Medulla oblongata (tissue), 1 donor: ENCODE measurements at regions not wholly inside any gene's neighbourhood (a gene's known extent, or its start where the extent isn't known, plus 50 kb on each side); places are given as distances from the start of the nearest gene placed in this dataset.
"Not testable (repeated sequence)": the region's sequence is repeated elsewhere in the genome, so short reads cannot be mapped to it uniquely, and the experiment has no call there.

Experiments
- DNase-seq: peaks from one replicate; pipeline ENCODE4 v3.0.0-alpha.2; 2015; ENCODE audit errors: extremely low spot score

DNA sequence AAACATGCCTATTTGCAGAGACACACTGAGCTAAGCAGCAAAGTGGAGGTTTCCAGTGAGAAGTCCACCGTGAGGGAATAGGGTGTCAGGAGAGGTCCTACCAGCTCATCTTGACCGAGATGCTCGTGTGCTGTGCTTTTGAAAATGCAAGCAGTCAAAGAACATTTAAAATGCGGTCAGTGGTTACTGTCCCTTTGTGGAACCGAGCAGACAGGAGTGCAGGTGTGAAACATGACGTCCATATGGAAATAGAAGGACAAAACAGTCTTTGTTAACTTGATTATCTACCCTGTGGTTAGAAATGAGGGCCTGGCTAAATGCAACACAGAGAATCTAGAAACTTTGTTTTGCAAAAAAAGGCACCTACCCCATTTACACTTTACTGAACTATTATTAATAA is 473.3 kb downstream of the SPATA31A6 start:
- not testable (repeated sequence) for DNase-seq

DNA sequence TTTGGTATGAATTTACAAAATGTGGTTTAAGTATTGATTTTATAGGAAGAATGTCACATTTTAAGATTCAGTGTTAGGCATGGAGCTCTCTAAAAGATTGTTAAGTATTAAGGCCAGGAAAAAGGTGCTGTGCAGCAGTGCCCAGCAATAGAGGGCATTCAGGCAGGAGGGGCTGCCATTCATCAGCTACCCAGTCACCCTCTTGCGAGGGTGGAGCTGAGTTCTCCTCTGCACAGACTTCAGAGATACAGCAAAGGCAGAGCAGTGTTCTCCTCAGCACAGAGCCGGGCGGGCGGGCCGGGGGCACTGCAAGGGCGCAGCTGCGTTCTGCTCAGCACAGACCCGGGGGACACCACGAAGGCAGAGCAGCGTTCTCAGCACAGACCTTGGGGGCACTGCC is 474.0 kb downstream of the SPATA31A6 start:
- DNase-seq: not testable (repeated sequence)

DNA sequence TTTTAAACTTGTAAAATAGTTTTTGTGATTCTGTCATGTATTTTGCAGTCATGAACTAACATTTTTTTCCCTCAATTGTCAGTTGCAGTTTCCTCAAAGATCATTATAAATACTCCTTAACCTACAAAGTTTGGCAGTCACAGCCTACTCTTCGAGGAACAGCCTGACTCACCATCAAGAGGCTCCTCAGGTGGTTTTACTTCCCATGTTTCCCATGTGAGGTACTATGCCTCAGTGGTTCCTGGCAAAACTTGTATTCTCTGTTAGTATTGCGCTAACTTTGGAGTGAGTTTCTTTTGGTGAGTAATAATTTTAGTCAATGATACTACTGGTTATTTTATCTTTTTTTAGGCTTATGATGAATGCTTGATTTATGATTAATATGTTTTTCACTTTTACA is 513.7 kb downstream of the SPATA31A6 start:
- not testable (repeated sequence) for DNase-seq

DNA sequence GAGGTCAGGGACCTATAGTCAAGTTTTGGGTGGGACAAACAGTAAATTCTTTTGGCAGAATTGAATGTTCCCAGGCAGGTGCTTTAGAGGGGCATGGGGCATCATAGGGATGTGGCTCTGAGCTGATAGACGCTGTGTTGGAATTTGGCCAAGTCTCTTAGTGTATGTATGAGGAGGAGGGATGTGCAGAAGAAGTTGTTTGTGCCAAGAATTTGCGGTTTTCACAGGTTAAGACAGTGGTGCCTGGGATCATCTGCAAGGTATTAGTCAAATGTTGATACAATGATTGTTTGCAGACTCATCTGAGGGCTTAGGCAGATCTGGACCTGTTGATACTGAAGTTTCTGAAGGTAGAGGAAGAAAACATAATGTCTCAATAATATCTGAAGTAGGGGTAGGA is 519.4 kb downstream of the SPATA31A6 start:
- not testable (repeated sequence) for DNase-seq

DNA sequence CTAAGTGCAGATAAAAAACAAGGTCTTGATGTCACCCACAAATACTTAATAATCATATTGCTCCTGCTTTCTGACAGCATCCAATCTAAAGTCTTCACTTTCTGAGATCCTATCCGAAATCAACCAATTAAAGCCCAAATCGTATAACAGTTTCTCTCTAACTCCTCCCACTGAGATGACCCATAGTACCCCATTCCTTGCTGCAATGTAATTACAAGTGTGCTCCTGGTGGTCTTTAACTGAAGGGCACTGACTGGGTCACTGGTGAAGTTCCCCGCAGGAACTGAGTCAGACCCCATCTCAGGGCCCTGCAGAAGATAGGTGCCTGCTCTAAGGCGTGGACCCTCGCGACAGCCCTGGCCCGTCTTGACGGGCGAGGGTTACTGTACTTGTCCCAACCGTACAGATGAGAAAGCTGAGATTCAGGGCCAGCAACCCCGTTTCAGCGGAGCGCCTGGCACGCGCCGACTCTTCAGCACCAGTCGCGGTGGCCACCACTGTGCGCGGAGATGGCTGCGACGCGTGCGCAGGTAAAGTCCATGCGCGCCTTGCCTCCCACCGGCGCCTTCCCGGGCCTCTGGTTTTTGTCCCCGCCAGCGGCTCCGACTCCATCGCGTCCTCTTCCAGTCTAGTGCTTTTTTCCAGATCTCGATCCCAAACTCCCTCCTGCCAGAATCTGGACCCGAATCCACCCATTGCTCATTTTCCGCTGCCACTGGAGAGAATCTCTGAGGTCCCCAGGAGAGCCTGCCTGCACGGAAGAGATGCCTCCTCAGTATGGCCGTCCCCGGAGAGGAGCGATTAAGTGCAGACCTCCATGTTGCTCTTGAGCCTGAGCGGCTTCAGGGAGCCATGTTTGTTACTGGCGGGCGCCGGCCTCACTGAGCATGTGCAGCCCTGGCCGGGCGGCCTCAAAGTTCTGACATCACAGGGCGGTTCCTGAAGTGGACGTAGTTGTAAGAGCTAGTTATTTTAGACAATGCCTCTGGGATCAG is 541.7 kb downstream of the SPATA31A6 start:
- DNase-seq: not testable (repeated sequence)

DNA sequence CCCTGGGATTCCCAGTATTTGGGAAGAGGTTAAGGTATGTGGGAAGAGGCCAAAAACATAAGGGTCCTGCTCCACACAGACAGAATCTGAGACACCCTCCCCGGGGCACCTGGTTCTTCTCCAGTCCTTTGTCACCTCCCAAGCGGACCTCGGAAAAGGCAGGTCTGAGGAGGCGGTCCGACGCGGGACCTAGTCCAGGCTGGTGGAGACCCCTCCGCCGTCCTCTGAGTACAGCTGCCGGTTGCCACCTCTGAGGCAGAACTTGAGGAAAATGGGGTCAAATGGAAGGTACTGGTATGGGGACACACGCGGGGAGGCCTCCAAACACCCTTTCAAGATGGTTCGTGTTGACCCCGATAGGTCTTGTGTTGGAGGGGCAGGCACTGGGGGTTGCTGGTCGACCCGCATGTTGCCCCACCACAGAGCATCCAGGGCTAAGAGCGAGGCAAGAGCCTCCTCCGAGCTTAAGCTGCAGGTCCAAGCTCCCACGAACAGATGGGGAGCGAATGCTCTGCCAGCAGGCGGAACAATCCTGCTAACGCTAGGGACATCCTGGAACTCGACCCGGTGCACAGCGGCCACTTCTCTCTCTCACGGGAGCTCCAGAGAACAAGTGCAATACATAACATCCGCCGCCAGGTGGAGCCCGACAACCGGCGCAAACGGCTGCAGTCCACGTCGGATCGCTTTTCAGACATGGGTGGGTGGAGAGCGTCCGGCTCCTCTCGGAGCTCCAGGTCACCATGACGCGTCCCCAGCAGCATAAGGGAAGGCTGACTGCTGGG is 559.8 kb downstream of the SPATA31A6 start:
- peak; percentile 78 for DNase-seq

DNA sequence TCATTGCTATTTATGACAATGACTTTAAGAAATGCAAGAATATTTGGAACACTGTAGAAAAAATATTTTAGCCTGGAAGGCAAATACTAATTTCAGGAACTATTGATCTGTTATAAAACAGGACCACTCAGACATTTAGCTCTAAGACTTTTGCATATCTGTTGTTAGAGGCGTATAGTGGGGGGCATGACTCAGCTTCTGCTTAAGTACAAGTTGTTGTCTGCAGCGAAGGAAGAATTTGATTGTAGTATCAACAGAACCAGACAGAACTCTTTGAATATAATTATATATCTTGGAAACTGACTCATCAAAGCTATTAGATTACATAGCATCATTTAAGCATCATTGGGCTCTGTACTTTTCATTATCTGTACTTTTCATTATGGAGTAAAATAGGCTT is 573.8 kb downstream of the SPATA31A6 start:
- DNase-seq: not testable (repeated sequence)

DNA sequence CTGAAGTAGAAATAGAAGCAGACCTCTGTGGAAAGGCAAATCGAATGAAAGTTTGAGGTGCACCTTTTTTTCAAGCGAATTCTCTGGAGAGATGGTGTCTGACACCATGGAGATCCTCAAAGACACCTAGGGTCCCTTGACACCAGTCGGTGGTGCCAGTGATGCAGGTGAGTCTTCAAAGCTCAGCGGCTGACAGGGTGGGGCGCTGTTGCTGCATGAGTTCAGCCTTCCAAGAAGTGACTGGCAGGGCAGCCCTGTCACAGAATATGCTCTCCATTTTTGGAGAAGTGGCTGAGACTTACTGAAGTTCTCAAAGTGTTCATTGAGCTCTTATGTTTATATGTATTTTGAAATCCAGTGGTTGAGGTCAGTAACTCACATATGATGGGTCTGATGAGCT is 575.9 kb downstream of the SPATA31A6 start:
- DNase-seq: not testable (repeated sequence)

DNA sequence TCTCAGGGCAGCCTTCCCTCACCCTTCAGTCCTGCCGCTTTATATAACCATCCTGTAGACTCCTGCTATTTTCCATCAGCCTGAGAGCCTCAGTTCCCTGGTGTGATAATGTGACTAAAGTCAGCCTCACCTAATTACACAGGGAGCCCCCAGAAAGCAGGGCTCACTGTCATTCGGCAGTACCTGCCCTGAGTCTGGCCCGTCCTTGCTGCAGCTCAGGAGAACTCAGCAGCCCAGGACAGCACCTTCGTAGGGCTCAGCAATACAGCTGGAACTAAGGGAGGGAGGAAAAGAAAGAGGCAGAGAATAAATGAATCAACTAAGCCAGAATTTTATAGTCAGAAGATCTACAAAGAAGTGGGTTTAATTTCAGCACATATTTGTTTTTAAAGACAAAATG is 598.7 kb downstream of the SPATA31A6 start:
- DNase-seq: not testable (repeated sequence)

DNA sequence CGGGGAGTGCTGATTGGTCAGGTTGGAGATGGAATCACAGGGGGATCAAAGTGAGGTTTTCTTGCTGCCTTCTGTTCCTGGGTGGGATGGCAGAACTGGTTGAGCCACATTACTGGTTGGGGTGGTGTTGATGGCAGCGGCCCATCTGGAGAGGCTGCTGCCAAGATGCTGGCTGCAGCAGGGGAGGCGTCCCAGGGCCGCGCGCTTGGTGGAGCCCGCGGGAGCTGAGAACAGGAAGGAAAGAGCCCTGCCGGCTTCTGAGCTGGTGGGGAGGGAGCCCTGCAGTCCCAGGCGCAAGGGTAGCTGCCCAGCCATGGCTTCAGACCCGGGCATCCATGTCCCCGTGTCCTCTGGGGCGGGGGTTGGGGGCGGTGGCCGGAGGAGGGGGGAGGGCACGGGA is 609.3 kb downstream of the SPATA31A6 start:
- not testable (repeated sequence) for DNase-seq

DNA sequence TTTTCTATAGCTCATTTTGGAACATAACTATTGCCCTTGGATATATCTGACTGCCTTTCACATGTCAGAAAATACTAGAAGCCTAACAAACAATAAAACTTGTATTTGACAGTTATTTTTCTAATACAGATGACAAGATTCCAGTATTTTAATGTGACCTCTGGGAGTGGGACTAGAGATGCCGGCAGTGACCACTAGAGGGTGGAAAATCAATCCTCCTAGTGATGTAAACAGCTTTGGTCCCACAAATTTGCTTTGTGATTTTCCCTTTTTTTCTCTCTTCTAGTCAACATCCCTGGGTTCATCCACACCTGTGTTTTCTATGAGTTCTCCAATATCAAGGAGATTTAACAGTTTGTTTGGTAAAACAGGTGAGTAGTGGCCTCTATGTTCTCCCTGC is 615.1 kb downstream of the SPATA31A6 start:
- not testable (repeated sequence) for DNase-seq

DNA sequence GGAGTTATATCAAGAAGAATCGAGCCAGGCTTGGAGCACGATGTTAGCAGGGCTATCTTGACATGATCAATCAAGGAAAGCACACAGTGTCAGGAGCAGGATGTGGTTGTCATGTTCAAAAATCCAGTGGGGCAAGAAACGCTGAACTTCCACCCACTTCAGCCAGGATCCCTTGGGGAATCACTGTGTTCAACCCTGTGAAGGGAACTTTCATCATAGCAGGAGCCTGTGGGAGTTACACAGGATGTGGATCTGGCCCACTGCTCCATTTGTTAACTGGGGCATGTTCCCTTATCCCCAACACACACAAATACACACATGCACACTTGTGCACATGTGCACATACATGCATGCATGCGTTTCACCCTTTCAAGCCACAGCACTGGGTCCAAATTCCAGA is 619.3 kb downstream of the SPATA31A6 start:
- DNase-seq: not testable (repeated sequence)

DNA sequence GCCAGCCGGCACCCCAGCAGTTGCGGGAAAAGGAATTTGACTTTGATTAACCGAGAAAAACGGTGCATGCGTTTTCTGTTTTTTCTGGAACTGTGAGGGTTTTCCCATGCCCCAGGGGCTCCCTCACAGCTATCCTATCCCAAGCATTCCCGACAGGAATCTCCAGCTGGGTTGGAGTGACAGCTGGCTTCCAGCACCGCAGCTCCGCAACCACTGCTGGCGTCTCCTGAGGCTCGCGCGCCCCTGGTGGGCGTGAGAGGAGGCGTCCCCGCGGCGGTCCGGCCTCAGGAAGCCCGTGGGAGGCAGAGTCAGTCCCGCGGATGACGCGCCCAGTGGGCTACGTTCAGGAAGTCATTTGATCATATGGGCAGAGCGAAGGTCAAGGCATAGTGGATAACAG is 623.2 kb downstream of the SPATA31A6 start:
- DNase-seq: not testable (repeated sequence)

DNA sequence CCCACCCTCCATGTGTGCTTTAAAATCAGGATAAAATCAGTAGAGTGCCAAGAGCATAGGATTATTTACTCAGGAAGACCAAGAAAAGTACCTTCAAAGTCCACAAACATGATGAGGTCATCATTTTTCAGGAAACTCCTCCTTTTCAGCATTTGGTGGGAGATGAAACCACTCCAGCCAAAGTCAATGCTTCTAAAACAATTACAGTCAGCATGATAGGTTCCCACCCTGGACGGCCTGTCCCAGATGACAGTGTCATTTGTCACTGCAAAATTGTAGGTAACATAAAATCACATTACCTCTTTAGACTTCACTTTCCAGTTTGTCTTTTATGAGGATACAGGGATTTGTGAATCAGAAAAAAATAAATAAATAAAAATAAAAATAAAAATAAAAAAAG is 638.0 kb downstream of the SPATA31A6 start:
- DNase-seq: not testable (repeated sequence)

DNA sequence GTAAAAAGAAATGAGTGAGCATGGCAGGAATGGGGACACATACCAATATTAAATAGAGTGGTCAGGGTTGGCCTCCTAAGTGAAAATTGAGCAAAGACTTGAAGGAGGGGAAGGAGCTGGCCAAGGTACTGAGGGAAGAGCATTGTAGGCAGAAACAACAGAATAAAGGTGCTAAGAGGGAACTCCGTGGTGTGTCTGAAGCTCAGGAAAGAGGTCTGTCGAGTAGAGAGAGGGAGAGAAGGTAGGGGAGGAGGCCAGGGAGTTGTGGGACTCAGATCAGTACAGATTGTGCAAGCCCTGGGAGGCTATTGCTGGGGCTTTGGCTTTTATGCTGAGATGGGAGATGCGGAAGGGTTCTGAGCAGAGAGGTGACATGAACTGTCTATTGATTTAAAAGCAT is 664.7 kb downstream of the SPATA31A6 start:
- not testable (repeated sequence) for DNase-seq

DNA sequence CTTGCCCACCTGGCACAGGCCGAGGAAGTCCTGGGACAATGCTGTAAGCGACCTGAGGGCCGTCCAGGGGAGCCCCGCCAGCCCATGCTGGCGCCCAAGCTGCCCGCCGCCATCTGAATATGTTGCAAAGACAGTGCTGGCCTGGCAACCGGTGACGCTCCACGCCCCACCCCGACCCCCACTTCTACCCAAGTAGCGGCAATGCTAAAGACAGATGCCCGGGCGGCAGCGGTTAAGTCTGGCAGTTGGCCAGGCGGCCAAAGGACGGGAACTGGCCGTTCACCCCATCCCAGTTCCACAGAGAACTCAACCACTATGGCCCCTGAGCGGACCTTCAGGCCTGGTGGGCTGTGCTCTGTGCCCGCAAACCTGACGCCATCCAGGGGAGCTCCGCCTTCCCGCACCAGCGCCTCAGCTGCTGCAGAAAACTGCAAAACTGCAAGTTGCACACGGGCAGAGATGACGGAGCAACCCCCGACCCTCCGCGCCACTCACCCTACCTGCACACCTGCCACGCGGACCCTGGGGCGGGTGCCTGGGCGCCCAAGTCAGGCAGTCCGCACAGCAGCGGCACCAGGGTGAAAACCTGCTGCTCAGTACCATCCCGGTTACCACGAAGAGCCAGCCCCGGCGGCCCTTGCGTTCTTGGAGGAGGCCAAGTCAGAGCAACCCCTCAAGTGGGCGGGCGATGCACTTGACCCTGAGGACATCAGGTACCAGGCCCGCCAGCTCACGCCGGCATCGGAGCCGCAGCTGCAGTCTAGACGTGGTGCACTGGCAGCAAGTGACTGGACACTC is 667.6 kb downstream of the SPATA31A6 start:
- DNase-seq: not testable (repeated sequence)

DNA sequence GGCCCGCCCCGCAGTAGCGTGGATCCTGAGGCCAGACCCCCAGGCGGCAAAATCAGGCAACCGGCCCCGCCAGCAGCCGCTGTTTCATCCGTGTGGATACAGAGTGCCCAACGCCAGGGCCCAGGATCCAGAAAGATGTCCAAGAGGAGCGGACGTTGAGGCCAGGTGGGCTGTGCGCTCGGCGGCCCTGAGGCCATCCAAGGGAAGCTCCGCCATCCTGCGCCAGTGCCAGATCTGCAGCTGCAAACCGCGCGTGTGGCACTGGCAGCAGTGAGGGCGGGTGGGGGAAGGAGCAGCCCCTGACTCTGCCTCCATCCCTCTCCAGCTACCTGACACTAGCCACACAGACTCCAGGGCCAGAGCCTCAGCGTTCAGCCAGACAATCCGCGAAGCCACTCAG is 668.2 kb downstream of the SPATA31A6 start:
- DNase-seq: not testable (repeated sequence)

DNA sequence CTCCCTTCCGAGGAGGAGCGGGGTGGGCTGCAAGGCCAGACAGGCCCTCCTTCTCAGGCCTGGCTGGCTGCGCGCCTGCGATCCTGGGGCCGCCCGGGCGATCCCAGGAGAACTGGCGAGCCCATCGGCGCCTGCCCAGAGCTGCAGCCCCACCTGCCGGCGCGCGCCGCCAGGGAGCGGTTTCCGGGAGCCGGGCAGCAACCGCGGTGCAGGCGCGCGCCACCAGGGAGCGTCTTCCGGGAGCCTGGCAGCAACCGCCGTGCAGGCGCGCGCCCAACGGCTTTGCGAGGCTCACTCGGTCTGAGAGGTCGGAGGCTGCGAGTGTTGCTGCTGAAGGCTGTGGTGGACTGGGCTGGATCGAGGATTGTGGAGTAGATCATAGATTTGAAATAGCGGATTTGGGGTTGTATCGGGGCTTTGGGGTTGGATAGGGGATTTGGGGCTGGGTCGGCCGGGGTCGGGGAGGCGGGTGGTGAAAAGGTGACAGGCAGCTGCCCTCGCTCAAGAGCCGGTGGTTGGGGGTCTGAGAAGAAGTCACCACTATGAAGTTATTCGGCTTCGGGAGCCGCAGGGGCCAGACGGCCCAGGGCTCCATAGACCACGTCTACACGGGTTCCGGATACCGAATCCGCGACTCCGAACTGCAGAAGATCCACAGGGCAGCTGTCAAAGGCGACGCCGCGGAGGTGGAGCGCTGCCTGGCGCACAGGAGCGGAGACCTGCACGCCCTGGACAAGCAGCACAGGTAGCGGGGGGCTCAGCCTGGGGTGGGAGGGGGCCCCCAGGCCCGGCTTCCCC is 668.9 kb downstream of the SPATA31A6 start:
- DNase-seq: peak; percentile 7

DNA sequence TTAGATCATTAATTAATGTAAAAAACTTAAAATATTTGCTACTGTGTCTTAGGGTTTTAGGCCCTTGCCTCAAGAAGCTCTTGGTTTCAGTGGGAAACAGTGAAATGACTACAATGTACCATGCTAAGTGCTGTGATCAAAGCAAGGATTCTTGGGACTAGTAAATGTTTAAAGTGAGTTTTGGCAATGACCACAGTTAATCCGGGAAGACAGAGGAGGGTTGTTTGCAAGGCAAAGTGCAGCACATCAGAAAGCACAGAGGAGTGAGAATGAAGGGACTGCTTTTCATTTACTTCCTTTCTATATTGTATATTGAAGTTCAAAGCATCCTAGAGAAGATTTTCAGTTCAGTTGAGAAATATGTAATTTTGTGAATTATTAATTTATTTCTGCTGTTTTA is 676.7 kb downstream of the SPATA31A6 start:
- not testable (repeated sequence) for DNase-seq

DNA sequence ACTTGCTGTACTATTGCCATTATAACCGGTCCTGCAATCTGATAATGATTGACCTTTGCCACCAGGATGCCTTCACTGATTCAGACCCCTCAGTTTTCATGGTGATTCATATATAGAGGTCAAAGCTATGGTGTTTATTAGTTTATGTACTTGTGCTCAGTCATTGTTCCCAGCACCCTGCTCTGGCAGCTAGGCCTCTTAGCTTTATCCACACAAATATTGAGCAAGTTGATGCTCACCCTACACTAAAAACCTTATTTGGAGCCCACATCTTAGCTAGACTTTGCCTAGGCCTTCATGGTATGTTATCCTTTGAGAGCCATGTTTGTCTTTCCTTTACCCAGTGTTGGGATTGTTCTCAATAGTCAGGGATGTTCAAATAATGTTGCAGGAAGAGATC is 679.0 kb downstream of the SPATA31A6 start:
- not testable (repeated sequence) for DNase-seq
